OCI-LY1 (cell line): ENCODE measurements at regions not wholly inside any gene's neighbourhood (a gene's known extent, or its start where the extent isn't known, plus 50 kb on each side); places are given as distances from the start of the nearest gene placed in this dataset.

Source experiments
- H2AFZ ChIP-seq: fragments of 200-600 bp; sonication (generic), shearing (Covaris generic); 2 replicates; pipeline ENCODE4 v1.6.0; 2014; ENCODE audit warnings: antibody characterized with exemption, mild to moderate bottlenecking, low read length
- H3F3A ChIP-seq: fragments of 200-600 bp; sonication (generic), shearing (Covaris generic); 2 replicates; pipeline ENCODE4 v1.6.0; 2014; ENCODE audit warnings: mild to moderate bottlenecking, antibody characterized with exemption, low read length, moderate library complexity; ENCODE audit not compliant: insufficient read depth
- H3K27ac ChIP-seq: fragments of 200-600 bp; sonication (generic); 2 replicates; pipeline ENCODE4 v1.5.1; 2014; ENCODE audit warnings: low read length, mixed run types, mild to moderate bottlenecking, low read depth; ENCODE audit not compliant: poor library complexity, severe bottlenecking
- H3K27me3 ChIP-seq: fragments of 200-600 bp; sonication (generic); 2 replicates; pipeline ENCODE4 v1.6.0; 2014; ENCODE audit warnings: antibody characterized with exemption, mild to moderate bottlenecking, low read length, moderate library complexity; ENCODE audit not compliant: insufficient read depth
- H3K36me3 ChIP-seq: fragments of 200-600 bp; sonication (generic); 2 replicates; pipeline ENCODE4 v1.6.1; 2014; ENCODE audit warnings: mild to moderate bottlenecking, antibody characterized with exemption, low read length, moderate library complexity, mixed read lengths; ENCODE audit not compliant: insufficient read depth
- H3K4me1 ChIP-seq: fragments of 200-600 bp; sonication (generic); 2 replicates; pipeline ENCODE4 v1.5.1; 2014; ENCODE audit warnings: mild to moderate bottlenecking, low read length, moderate library complexity; ENCODE audit not compliant: insufficient read depth, severe bottlenecking
- H3K4me2 ChIP-seq: fragments of 200-600 bp; sonication (generic), shearing (Covaris generic); 2 replicates; pipeline ENCODE4 v1.6.1; 2014; ENCODE audit warnings: low read length
- H3K4me3 ChIP-seq: fragments of 200-600 bp; sonication (generic); 2 replicates; pipeline ENCODE4 v1.5.1; 2014; ENCODE audit warnings: low read length, low read depth, mild to moderate bottlenecking, mixed read lengths; ENCODE audit not compliant: poor library complexity, severe bottlenecking
- H3K79me2 ChIP-seq: fragments of 200-600 bp; shearing (Covaris generic); 2 replicates; pipeline ENCODE4 v1.6.1; 2016; ENCODE audit warnings: mixed run types, low read length, mixed read lengths; ENCODE audit not compliant: insufficient read depth
- H3K9ac ChIP-seq: fragments of 200-600 bp; sonication (generic), shearing (Covaris generic); 2 replicates; pipeline ENCODE4 v1.6.1; 2014; ENCODE audit warnings: mild to moderate bottlenecking, low read length, mixed read lengths
- H3K9me2 ChIP-seq: fragments of 200-600 bp; sonication (generic), shearing (Covaris generic); 2 replicates; pipeline ENCODE4 v1.6.1; 2014; ENCODE audit warnings: low read depth, mild to moderate bottlenecking, low read length, mixed read lengths
- H3K9me3 ChIP-seq: fragments of 200-600 bp; shearing (Covaris generic); 2 replicates; pipeline ENCODE4 v1.6.1; 2014; ENCODE audit warnings: low read length, mixed read lengths
- H4K20me1 ChIP-seq: fragments of 200-600 bp; sonication (generic), shearing (Covaris generic); 2 replicates; pipeline ENCODE4 v1.6.0; 2016; ENCODE audit warnings: mild to moderate bottlenecking, low read length; ENCODE audit not compliant: insufficient read depth
- EZH2 ChIP-seq: fragments of 200-600 bp; sonication (generic), shearing (Covaris generic); IDR thresholded peaks from 2 replicates; pipeline ENCODE4 v1.8.0; 2017; ENCODE audit warnings: borderline replicate concordance, mixed run types, mild to moderate bottlenecking, antibody characterized with exemption, low read length, moderate library complexity, mixed read lengths
- TF ChIP-seq, protein P1 (sequence below): fragments of 200-600 bp; sonication (generic), shearing (Covaris generic); IDR thresholded peaks from 2 replicates; pipeline ENCODE4 v1.5.1; 2017; ENCODE audit warnings: mild to moderate bottlenecking, antibody characterized with exemption, low read length, moderate library complexity, mixed read lengths

DNA sequence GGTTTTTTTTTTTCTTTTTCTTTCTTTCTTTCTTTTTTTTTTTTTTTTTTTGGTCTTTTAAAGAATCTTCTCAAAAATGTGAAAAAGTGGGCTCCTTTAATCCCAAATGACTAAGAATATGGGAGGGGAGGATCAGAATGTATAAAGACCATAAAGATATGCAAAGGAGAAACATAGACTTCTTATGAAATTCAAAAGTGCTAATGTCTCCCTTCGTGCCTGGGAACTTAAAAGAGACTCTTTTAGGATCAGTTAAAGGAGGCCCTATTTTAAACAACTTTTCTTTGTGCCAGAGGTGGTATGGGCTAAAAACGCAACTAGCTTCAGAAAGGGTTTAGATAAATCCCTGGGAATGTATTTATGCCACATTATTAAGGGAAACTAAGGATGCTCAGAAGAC lies 54.2 kb upstream of the KAZN start:
- no peaks in the 10 kb centered on the region for H3K79me2 ChIP-seq
- no peak for TF ChIP-seq EZH2
- TF ChIP-seq, protein P1, sequence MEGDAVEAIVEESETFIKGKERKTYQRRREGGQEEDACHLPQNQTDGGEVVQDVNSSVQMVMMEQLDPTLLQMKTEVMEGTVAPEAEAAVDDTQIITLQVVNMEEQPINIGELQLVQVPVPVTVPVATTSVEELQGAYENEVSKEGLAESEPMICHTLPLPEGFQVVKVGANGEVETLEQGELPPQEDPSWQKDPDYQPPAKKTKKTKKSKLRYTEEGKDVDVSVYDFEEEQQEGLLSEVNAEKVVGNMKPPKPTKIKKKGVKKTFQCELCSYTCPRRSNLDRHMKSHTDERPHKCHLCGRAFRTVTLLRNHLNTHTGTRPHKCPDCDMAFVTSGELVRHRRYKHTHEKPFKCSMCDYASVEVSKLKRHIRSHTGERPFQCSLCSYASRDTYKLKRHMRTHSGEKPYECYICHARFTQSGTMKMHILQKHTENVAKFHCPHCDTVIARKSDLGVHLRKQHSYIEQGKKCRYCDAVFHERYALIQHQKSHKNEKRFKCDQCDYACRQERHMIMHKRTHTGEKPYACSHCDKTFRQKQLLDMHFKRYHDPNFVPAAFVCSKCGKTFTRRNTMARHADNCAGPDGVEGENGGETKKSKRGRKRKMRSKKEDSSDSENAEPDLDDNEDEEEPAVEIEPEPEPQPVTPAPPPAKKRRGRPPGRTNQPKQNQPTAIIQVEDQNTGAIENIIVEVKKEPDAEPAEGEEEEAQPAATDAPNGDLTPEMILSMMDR = no peak
- H2AFZ ChIP-seq = no peak overlapping the region
- no peak overlapping the region for H3K9ac ChIP-seq
- no peaks in the 10 kb centered on the region for H3K36me3 ChIP-seq
- H4K20me1 ChIP-seq = no peaks in the 10 kb centered on the region
- H3K9me3 ChIP-seq = no peaks in the 10 kb centered on the region
- H3K9me2 ChIP-seq = no peaks in the 10 kb centered on the region
- no peaks in the 10 kb centered on the region for H3F3A ChIP-seq
- H3K4me2 ChIP-seq = no peak overlapping the region
- no peak overlapping the region for H3K4me3 ChIP-seq
- H3K27ac ChIP-seq = no peak overlapping the region
- H3K4me1 ChIP-seq = no peaks in the 10 kb centered on the region
- H3K27me3 ChIP-seq = 0 out of 2 replicates have a peak, but pooled peaks cover 6% of the 10 kb centered on the region

DNA sequence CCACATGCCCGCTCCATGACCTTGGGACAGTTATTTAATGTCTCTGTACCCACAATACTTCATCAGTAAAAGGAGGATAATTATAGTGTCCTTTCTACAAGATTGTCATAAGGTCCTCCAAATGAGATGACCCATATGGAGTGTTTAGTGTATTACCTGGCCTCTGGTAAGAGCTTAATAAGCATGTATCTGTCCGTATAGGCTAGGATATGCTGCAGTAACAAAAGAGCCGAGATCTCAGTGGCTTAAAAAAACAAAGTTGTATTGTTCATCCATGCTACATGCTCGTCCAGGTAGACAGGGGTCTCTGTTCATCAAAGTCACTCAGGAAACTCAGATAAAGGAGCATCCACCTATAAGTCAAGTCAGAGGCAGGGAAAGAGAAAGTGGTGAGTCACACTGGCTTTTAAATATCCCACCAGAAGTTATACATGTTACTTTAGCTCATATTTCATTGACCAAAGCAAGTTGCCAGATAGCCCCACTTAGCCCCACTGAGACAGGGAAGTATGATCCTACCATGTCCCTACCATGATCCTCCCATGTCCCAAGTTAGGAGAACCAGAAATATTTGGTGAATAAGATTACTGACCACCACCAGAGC lies 53.0 kb upstream of the KAZN start:
- Histone ChIP-seq H3K4me2 (no peak overlapping the region), H3K27me3 (0 out of 2 replicates have a peak, but pooled peaks cover 6% of the 10 kb centered on the region), H3K4me1 (no peaks in the 10 kb centered on the region), H3K79me2 (no peaks in the 10 kb centered on the region), H3K4me3 (no peak overlapping the region), H3K27ac (no peak overlapping the region), H3K9me3 (no peaks in the 10 kb centered on the region), H3K9me2 (no peaks in the 10 kb centered on the region), H2AFZ (no peak overlapping the region), H4K20me1 (no peaks in the 10 kb centered on the region), H3F3A (no peaks in the 10 kb centered on the region), H3K9ac (no peak overlapping the region), H3K36me3 (no peaks in the 10 kb centered on the region)
- TF ChIP-seq, protein P1 = no peak
- TF ChIP-seq EZH2 = no peak

DNA sequence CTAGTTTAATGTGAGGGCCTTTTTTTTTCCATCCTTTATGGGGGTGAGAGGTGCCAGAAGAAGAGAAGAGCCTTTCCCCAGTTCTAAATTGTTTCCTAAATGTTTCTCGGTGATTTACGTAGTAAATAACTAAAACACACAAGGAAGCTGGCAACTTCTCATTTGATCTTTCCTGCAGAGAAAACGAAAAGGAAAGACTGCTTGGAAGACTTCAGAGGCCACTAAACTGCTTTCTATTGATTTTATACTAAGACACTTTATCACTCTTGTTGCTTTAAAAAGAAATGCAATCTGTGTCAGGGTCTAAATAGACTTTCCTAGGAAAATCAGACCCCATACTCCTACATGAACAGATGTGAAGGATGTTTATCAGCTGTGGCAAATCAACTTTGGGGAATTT lies 52.1 kb upstream of the KAZN start:
- Histone ChIP-seq H3K9ac (no peak overlapping the region), H4K20me1 (no peaks in the 10 kb centered on the region), H2AFZ (no peak overlapping the region), H3K9me3 (no peaks in the 10 kb centered on the region), H3K9me2 (no peaks in the 10 kb centered on the region), H3K27me3 (0 out of 2 replicates have a peak, but pooled peaks cover 6% of the 10 kb centered on the region), H3K79me2 (no peaks in the 10 kb centered on the region), H3F3A (no peaks in the 10 kb centered on the region), H3K36me3 (no peaks in the 10 kb centered on the region), H3K4me3 (no peak overlapping the region), H3K4me2 (no peak overlapping the region), H3K27ac (no peak overlapping the region), H3K4me1 (no peaks in the 10 kb centered on the region)
- TF ChIP-seq, protein P1 = no peak
- TF ChIP-seq EZH2 = no peak
